ENCODE measurements at regions not wholly inside any gene's neighbourhood (a gene's known extent, or its start where the extent isn't known, plus 50 kb on each side); places are given as distances from the start of the nearest gene placed in this dataset.

- Histone ChIP-seq H3K4me2 (no peak overlapping the region), H3K27ac (ENCODE audit: low read depth in 2 of 2, low read length in 1 of 2) (no peak overlapping the region), H4K20me1 (ENCODE audit: insufficient read depth) (no peaks in the 10 kb centered on the region), H3K27me3 (ENCODE audit: insufficient read depth) (no peaks in the 10 kb centered on the region), H3K79me2 (ENCODE audit: insufficient read depth) (no peaks in the 10 kb centered on the region), H3F3A (replicated peaks; ENCODE audit: insufficient read depth) (no peaks in the 10 kb centered on the region), H3K4me1 (ENCODE audit: control insufficient read depth in 1 of 2, insufficient read depth in 2 of 2, low read depth in 1 of 2, low read length in 1 of 2) (peaks cover 0 to 18% of the 10 kb centered on the region in 2 experiments; a peak in 1 of 4 replicates), H3K36me3 (replicated peaks in 1 of 2; ENCODE audit: control insufficient read depth in 1 of 2, insufficient read depth in 2 of 2, low read length in 1 of 2) (no peaks in the 10 kb centered on the region), H2AFZ (ENCODE audit: low read depth) (no peak overlapping the region), H3K9ac (no peak overlapping the region), H3K9me3 (no peaks in the 10 kb centered on the region), H3K4me3 (ENCODE audit: low read depth in 2 of 2, low read length in 1 of 2) (no peak overlapping the region), H3K9me2 (no peaks in the 10 kb centered on the region)
- TF ChIP-seq FOXJ3 (CRISPR knock-in tag; IDR thresholded peaks at IDR 0.05) (no peak), RFX5 (IDR thresholded peaks at IDR 0.05; ENCODE audit: low read length) (no peak), MAX (IDR thresholded peaks at IDR 0.05; ENCODE audit: low read depth) (no peak), RXRA (IDR thresholded peaks at IDR 0.05; ENCODE audit: borderline replicate concordance, low read depth) (no peak), CTCF (IDR thresholded peaks at IDR 0.05) (no peak), ELF1 (IDR thresholded peaks at IDR 0.05) (no peak), RAD21 (IDR thresholded peaks at IDR 0.05; ENCODE audit: low read length) (no peak), EP300 (IDR thresholded peaks at IDR 0.05; ENCODE audit: borderline replicate concordance in 1 of 2, low read depth in 1 of 2, low read length in 1 of 2) (no peak), EZH2phosphoT487 (IDR thresholded peaks at IDR 0.05; ENCODE audit: borderline replicate concordance, low read depth) (no peak), TEAD4 (IDR thresholded peaks at IDR 0.05; ENCODE audit: borderline replicate concordance, insufficient read depth) (no peak), TCF12 (IDR thresholded peaks at IDR 0.05) (no peak), IRF3 (IDR thresholded peaks at IDR 0.05; ENCODE audit: low read depth, low read length) (no peak), FOSL2 (IDR thresholded peaks at IDR 0.05; ENCODE audit: borderline replicate concordance, low read depth) (no peak), RCOR1 (IDR thresholded peaks at IDR 0.05; ENCODE audit: low read length) (no peak), REST (IDR thresholded peaks at IDR 0.05; ENCODE audit: low read depth, low read length) (no peak), NFIC (IDR thresholded peaks at IDR 0.05; ENCODE audit: borderline replicate concordance) (no peak), SIN3A (IDR thresholded peaks at IDR 0.05; ENCODE audit: borderline replicate concordance, low read depth, low read length) (no peak), POLR2AphosphoS5 (IDR thresholded peaks at IDR 0.05; ENCODE audit: low read depth, low read length) (no peak), USF1 (IDR thresholded peaks at IDR 0.05; ENCODE audit: borderline replicate concordance, low read depth) (no peak), MXI1 (IDR thresholded peaks at IDR 0.05; ENCODE audit: low read depth, low read length) (no peak)
- no peak for DNase-seq
- POLR2A ChIA-PET: no interaction called here
- 41% methylated on average over 8 of the region's 8 CpGs for WGBS (ENCODE audit: low lambda C conversion rate)
- CTCF ChIA-PET: interaction anchor here (1.1 to 7.2 kb wide), 5 partner anchors 10 to 198 kb away, joined by 4 to 48 read pairs (median 9); partner anchors contain the start of gene WNT7A
Measured at GRCh38 chr3:13688034-13688433, 139.1 kb downstream of the FBLN2 start.
